OCI-LY1 (cell line): ENCODE measurements at regions not wholly inside any gene's neighbourhood (a gene's known extent, or its start where the extent isn't known, plus 50 kb on each side); places are given as distances from the start of the nearest gene placed in this dataset.

Experiments
- EZH2 ChIP-seq: fragments of 200-600 bp; sonication (generic), shearing (Covaris generic); IDR thresholded peaks from 2 replicates; pipeline ENCODE4 v1.8.0; 2017; ENCODE audit warnings: borderline replicate concordance, mixed run types, mild to moderate bottlenecking, antibody characterized with exemption, low read length, moderate library complexity, mixed read lengths
- TF ChIP-seq, protein P1 (sequence below): fragments of 200-600 bp; sonication (generic), shearing (Covaris generic); IDR thresholded peaks from 2 replicates; pipeline ENCODE4 v1.5.1; 2017; ENCODE audit warnings: mild to moderate bottlenecking, antibody characterized with exemption, low read length, moderate library complexity, mixed read lengths

DNA sequence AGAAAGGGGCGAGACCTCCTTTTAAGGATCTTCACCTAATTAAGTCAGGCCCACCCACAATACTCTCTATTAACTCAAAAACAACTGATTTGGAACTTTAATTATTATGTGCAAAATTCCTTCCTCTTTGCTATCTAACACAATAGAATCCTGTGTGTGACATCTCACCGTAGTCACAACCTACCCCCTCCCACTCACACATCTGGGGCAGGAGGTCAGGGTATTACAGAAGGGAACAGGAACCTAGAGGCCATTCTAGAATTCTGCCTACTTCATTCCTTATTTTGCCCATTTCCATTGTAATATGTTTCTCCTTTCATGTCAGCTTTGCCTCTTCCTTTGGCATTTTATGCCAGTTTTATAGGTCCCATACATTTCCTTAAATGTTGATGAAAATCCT lies 829.3 kb upstream of the ID2 start:
- TF ChIP-seq, protein P1, sequence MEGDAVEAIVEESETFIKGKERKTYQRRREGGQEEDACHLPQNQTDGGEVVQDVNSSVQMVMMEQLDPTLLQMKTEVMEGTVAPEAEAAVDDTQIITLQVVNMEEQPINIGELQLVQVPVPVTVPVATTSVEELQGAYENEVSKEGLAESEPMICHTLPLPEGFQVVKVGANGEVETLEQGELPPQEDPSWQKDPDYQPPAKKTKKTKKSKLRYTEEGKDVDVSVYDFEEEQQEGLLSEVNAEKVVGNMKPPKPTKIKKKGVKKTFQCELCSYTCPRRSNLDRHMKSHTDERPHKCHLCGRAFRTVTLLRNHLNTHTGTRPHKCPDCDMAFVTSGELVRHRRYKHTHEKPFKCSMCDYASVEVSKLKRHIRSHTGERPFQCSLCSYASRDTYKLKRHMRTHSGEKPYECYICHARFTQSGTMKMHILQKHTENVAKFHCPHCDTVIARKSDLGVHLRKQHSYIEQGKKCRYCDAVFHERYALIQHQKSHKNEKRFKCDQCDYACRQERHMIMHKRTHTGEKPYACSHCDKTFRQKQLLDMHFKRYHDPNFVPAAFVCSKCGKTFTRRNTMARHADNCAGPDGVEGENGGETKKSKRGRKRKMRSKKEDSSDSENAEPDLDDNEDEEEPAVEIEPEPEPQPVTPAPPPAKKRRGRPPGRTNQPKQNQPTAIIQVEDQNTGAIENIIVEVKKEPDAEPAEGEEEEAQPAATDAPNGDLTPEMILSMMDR, result no peak
- no peak for TF ChIP-seq EZH2
